Astrocyte of the cerebellum (primary cell): ENCODE measurements at regions not wholly inside any gene's neighbourhood (a gene's known extent, or its start where the extent isn't known, plus 50 kb on each side); places are given as distances from the start of the nearest gene placed in this dataset.

ENCODE experiments used
- DNase-seq: peaks from one replicate; pipeline ENCODE4 v3.0.0-alpha.2; 2011; ENCODE audit warnings: low read depth
- H3K4me3 ChIP-seq: 2 replicates; pipeline ENCODE4 v1.5.1; 2011; ENCODE audit warnings: mild to moderate bottlenecking, low read depth, low read length, moderate library complexity
- in situ Hi-C: cut with HindIII; loops from 2 replicates; pipeline ENCODE4 v1.10.0; 2017; ENCODE audit warnings: low sequenced_read_pairs
- TF ChIP-seq, protein P1 (sequence below): IDR thresholded peaks from 2 replicates; pipeline ENCODE4 v1.5.1; 2012; ENCODE audit warnings: low read length, low read depth, moderate library complexity, mild to moderate bottlenecking; ENCODE audit errors: missing control alignments

GRCh38 chrX:4588893-4589292 is 875.4 kb upstream of the PRKX start:
- no peak for DNase-seq
- no peak overlapping the region for H3K4me3 ChIP-seq
- TF ChIP-seq, protein P1, sequence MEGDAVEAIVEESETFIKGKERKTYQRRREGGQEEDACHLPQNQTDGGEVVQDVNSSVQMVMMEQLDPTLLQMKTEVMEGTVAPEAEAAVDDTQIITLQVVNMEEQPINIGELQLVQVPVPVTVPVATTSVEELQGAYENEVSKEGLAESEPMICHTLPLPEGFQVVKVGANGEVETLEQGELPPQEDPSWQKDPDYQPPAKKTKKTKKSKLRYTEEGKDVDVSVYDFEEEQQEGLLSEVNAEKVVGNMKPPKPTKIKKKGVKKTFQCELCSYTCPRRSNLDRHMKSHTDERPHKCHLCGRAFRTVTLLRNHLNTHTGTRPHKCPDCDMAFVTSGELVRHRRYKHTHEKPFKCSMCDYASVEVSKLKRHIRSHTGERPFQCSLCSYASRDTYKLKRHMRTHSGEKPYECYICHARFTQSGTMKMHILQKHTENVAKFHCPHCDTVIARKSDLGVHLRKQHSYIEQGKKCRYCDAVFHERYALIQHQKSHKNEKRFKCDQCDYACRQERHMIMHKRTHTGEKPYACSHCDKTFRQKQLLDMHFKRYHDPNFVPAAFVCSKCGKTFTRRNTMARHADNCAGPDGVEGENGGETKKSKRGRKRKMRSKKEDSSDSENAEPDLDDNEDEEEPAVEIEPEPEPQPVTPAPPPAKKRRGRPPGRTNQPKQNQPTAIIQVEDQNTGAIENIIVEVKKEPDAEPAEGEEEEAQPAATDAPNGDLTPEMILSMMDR: no peak
- in situ Hi-C loops: no loop called here

- in situ Hi-C loops: no loop called here
- TF ChIP-seq, protein P1: no peak
- DNase-seq: no peak
- H3K4me3 ChIP-seq: no peak overlapping the region
Observed at GRCh38 chrX:4588466-4588865, 875.0 kb upstream of the PRKX start.

DNA sequence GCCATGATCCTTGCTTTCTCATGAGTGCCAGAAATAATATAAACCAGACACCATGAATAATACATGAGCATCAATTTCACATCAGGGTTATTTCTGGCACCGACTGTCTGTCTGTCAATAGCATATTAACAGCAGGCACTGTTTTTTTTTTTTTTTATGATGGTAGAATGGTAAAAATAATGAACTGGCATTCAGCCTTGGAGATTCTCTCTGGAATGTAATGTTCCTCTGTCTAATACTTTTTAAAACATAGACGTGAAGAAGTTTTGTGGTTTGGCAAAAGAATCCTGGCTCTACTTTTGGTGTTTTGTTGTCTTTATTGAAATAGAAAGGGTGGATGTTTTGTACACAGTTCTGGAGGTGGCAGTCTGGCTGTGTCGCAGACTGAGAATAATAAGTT is 874.6 kb upstream of the PRKX start:
- TF ChIP-seq, protein P1: no peak
- in situ Hi-C loops: no loop called here
- no peak for DNase-seq

GRCh38 chrX:4579999-4580398 is 866.5 kb upstream of the PRKX start:
- no peak for DNase-seq
- TF ChIP-seq, protein P1: no peak
- in situ Hi-C loops: no loop called here
- no peak overlapping the region for H3K4me3 ChIP-seq

More for the DNA sequence above, 874.6 kb upstream of the PRKX start:
- H3K4me3 ChIP-seq: no peak overlapping the region

GRCh38 chrX:4579480-4579879 is 866.0 kb upstream of the PRKX start:
- in situ Hi-C loops: no loop called here
- no peak for DNase-seq
- H3K4me3 ChIP-seq: no peak overlapping the region
- TF ChIP-seq, protein P1: no peak

DNA sequence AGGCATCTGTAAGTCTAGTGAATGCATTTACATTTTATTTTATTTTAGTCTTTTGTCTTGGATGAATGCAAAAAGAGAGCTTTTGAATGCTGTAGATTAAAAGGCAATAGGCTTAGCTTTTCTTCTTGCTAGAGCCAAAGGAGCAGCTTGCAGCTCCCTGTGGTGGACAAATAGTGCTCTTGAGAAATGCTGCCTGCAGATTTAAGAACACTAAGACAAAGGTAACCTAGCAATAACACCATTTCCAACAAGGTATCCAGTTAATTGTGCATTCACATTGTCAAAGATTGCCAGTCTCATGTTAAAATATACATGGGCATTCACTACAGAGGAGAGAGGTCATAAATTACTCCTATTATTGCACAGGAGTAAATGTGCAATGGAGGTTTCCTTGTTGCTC is 859.2 kb upstream of the PRKX start:
- no peak overlapping the region for H3K4me3 ChIP-seq
- no peak for DNase-seq
- in situ Hi-C loops: no loop called here
- TF ChIP-seq, protein P1: no peak

DNA sequence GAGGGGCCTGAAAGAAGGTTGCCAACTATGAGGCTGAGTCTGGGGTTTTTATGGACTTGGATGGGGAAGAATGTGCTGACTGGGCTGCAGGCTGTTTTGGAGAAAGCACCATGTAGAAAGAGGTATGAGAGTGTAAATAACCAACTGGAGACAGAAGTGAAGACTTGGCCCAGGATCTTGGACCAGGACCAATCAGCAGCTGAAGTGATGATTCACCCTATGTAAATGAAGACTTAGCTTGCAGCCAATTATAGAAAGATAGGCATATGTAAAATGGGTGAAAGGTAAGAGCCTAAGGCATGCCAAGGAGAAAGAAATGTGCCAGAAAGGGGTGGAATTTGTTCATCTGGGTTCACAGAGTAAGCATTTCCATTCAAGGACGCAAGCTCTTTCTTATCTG is 856.7 kb upstream of the PRKX start:
- no peak for DNase-seq
- no peak overlapping the region for H3K4me3 ChIP-seq
- in situ Hi-C loops: no loop called here
- TF ChIP-seq, protein P1: no peak
